NCI-H1417 (cell line): ENCODE measurements at regions not wholly inside any gene's neighbourhood (a gene's known extent, or its start where the extent isn't known, plus 50 kb on each side); places are given as distances from the start of the nearest gene placed in this dataset.
A peak's percentile ranks its signal among the peaks of the same experiment; 100 is the strongest.
"Not testable (repeated sequence)": the region's sequence is repeated elsewhere in the genome, so short reads cannot be mapped to it uniquely, and the experiment has no call there.

Source experiments
- DNase-seq, 3 experiments: peaks; one replicate each; lab custom pipeline; 2025; lab: John Stamatoyannopoulos, UW

DNA sequence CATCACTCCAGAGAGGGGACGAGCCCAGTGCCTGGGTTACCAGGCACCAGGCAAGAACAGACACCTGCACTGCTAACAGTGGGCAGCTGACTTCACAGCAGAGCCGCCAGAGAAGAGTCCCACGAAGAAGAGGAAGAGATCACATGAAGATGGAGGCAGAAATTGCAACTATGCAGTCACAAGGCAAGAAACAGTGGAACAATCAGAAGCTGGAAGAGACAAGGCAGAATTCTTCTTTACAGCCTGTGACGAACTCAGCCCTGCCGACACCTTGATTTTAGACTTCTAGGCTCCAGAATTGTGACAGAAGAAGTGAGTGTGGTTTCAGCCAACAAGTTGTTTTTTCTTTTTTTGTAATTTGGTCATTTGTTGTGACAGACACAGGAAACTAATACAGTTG lies 59.2 kb downstream of the IL12A start:
- no peak for DNase-seq

GRCh38 chr3:160049038-160049437 lies 60.4 kb downstream of the IL12A start:
- no peak for DNase-seq

GRCh38 chr3:160049565-160049964 lies 60.9 kb downstream of the IL12A start:
- peak in 2 of 3 experiments; percentile 26 to 47 for DNase-seq

GRCh38 chr3:160049988-160050387 lies 61.4 kb downstream of the IL12A start:
- DNase-seq, result no peak

DNA sequence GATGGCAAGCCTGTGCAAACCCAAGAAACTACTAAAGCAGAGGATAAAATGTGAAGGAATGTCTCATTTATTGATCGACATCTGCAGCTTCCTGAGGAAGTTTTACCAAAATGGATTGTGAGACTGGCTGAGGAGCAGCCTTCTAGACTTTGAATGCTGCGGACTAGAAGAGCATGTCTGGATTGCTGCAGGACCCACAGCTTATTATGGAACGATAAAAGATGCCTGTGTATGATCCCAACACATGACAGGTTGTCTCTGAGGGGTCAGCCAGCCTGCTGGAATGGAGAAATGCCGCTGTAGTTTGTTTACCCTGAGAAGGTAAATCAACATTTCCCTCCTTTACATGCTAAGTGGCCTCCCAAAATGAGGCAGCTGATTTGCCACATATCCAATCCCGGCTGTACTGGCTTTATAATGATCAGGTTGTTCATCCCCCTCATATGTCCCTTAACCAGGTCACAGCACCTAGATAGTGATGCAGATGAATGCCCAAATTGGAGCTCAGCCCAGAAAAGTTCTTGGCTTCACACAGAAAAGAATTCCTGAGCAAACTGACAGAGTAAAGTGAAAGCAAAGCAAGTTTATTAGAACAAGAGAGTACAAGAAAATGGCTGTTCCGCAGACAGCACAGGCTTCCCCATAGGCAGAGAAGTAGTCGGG lies 63.9 kb downstream of the IL12A start:
- DNase-seq, result no peak

- no peak for DNase-seq
Measured at GRCh38 chr3:160053048-160053391, 64.4 kb downstream of the IL12A start.

DNA sequence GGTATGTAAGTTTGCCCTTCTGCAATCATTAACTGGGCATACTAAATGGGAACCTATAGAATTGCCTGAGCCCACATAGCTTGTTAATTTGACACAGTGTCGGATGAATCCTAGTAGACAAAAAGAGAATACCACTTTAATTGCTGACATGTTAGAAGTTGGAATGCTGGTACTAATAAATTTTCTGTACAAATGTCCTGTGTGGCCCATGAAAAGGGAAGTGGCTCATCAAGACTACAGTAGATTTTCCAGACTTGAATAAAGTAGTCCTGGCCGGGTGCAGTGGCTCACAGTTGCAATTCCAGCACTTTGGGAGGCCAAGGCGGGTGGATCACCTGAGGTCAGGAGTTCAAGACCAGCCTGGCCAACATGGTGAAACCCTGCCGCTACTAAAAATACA lies 66.2 kb downstream of the IL12A start:
- not testable (repeated sequence) for DNase-seq

GRCh38 chr3:160055659-160056058 lies 67.0 kb downstream of the IL12A start:
- no peak for DNase-seq

DNA sequence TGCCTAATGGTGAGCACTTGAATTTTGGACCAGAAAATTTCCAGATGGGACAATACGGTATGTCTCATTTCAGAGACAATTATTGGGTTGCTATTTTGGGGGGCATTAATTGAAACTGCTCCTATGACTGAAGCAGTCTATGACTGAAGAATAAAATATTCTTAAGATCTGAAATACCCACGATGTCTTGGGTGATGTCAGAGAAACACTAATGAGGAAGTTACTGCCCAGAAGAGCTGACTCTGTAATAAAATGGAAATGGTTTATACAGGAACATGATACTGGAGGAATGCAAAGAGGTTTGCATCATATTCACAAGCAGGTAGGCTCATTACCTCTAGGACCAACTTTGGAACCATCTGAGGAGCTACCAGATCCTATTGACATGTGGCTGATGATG lies 68.7 kb downstream of the IL12A start:
- no peak for DNase-seq

GRCh38 chr3:160060409-160061027 lies 71.9 kb downstream of the IL12A start:
- no peak for DNase-seq

DNA sequence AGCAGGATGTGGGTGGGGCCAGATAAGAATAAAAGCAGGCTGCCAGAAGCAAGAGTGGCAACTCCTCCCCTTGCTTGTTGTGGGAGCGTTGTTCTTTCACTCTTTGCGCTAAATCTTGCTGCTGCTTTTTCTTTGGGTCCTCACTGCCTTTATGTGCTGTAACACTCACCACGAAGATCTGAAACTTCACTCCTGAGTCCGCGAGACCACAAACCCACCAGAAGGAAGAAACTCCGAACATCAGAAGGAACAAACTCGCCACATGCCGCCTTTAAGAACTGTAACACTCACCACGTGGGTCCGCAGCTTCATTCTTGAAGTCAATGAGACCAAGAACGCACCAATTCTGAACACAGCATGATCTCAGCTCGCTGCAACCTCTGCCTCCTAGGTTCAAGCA lies 72.9 kb downstream of the IL12A start:
- no peak for DNase-seq

GRCh38 chr3:160065282-160065681 lies 76.6 kb downstream of the IL12A start:
- DNase-seq, result no peak

DNA sequence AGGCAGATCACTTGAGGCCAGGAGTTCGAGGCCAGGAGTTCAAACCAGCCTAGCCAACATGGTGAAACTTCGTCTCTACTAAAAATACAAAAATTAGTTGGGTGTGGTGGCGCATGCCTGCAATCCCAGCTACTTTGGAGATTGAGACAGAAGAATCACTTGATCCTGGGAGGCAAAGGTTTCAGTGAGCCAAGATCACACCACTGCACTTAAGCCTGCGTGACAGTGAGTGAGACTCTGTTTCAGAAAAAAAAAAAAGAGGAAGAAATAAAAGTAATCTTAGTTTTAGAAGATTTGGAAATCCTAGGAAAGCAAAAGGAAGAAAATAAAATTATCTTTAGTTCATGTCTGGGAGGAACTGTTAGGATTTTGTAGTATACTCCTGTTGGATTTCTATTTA lies 77.2 kb downstream of the IL12A start:
- no peak for DNase-seq

- no peak for DNase-seq
Measured at GRCh38 chr3:160069986-160070385, 81.4 kb downstream of the IL12A start.

GRCh38 chr3:160076519-160076918 lies 87.9 kb downstream of the IL12A start:
- DNase-seq, result no peak

GRCh38 chr3:160078533-160078932 lies 89.9 kb downstream of the IL12A start:
- no peak for DNase-seq

DNA sequence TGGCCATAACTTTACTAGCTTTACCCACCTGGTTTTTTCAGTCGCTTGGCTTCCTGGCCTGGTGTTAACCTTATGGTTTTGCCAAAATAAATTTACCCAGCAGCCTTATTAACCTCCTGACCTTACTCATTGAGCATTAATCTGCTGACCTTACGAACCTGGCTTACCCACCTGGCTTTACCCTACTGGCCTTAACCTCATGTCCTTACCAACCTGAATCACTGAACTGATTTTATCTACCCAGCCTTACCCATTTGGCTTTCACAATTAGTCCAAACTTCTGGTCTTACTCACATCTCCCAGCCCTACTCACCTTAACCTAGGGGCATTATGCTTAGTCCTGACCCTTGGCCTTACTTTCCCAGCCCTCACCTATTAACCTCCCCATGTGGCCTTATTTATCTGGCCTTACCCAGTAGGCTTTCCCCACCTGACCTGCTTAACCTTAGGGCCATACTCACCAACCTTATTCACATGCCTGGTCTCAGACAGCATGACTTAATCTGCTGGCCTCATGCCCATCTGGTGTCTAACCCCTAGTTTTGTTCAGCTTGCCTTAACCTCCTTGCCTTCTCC lies 93.4 kb downstream of the IL12A start:
- no peak for DNase-seq

DNA sequence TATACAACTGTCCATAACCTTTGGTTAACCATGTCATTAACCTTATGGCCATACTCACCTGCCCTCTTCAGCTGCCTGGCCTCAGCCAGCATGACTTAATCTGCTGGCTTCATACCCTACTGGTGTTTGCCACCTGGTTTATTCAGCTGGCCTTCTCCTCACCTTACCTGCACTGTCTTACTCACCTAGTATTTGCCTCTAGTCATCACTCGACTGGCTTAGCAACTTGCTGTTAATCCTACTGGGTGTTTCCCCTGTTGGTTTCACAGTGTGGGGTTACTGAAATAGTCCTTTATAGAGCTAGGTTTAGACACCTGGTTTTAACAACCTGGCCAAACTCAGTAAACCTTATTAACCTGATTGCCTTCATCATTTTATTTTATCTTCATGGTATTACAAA lies 96.4 kb downstream of the IL12A start:
- no peak for DNase-seq

- no peak for DNase-seq
Measured at GRCh38 chr3:160088492-160089137, 100.0 kb downstream of the IL12A start.

DNA sequence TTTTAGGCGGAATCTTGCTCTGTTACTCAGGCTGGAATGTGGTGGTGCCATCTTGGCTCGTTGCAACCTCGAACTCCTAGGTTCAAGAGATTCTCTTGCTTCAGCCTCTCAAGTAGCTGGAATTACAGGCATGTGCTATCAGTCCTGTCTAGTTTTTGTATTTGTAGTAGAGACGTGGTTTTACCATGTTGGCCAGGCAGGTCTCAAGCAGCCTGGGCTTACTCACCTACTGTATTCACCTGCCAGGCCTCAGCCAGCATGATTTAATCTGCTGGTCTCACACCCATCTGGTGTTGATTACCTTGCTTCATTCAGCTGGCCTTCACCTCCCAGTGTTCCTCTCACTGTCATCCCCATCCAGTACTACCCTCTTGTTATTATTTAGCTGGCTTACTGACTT lies 102.0 kb downstream of the IL12A start:
- no peak for DNase-seq

DNA sequence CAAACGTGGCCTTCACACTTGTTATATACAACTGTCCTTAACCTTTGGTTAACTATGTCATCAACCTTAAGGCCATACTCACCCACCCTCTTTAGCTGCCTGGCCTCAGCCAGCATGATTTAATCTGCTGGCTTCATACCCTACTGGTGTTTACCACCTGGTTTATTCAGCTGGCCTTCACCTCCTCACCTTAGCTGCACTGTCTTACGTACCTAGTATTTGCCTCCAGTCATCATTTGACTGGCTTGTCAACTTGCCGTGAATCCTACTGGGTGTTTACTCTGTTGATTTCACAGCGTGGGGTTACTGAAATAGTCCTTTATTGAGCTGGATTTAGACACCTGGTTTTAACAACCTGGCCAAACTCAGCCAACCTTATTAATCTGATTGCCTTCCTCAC lies 102.8 kb downstream of the IL12A start:
- DNase-seq, result peak in 2 of 3 experiments; percentile 29 to 30

GRCh38 chr3:160092760-160093159 lies 104.1 kb downstream of the IL12A start:
- no peak for DNase-seq

- DNase-seq, result no peak
Measured at GRCh38 chr3:160094562-160094961, 105.9 kb downstream of the IL12A start.
